ENCODE measurements at regions not wholly inside any gene's neighbourhood (a gene's known extent, or its start where the extent isn't known, plus 50 kb on each side); places are given as distances from the start of the nearest gene placed in this dataset.

DNA sequence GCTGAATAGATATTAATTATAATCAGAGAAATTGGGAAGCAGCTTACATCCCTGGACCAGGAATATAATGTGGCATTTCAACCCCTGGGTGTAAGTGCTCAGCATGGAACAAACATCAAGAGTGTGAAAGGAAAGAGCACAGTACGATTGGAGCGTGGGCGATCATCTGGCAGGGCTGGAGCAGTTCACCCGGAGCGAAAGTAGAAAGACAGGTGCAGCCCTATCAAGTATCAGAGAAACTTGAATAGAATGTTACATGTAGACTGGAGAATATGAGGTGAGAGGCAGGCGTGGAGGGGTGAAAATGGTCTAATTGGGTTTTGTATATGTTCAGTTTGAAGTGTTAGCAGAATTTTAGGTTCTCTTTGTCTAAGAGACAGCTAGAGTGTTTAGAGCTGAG, 303.0 kb downstream of the MDFIC start:
- no peak overlapping the region for H3K27ac ChIP-seq (ENCODE audit: low read depth, low read length)
- H4K5ac ChIP-seq (ENCODE audit: insufficient read length, low read depth, low read length), result no peak overlapping the region
- no peak overlapping the region for H3K18ac ChIP-seq (ENCODE audit: extremely low read depth, low read length)
- peaks cover 4 to 5% of the 10 kb centered on the region in 2 experiments for H4K20me1 ChIP-seq (replicated peaks in 1 of 2; ENCODE audit: control insufficient read depth in 1 of 2, insufficient read depth in 2 of 2, low read length in 2 of 2)
- H3K4me3 ChIP-seq (ENCODE audit: extremely low read depth in 1 of 4, insufficient read depth in 2 of 4, low read depth in 3 of 4, low read length in 4 of 4), result no peak overlapping the region
- peaks cover 37 to 80% (median 64%) of the 10 kb centered on the region in 4 experiments for H3K27me3 ChIP-seq (replicated peaks in 1 of 4; ENCODE audit: control insufficient read depth in 3 of 4, extremely low read depth in 1 of 4, insufficient read depth in 3 of 4, low read length in 3 of 4)
- H3K4ac ChIP-seq (replicated peaks; ENCODE audit: insufficient read length, low read depth, low read length), result no peak overlapping the region
- H3K79me1 ChIP-seq (ENCODE audit: low read depth, low read length), result no peaks in the 10 kb centered on the region
- POLR2A ChIA-PET (ENCODE audit: partially characterized antibody), result no interaction called here
- no peak overlapping the region for H2BK20ac ChIP-seq (ENCODE audit: low read length)
- H2BK120ac ChIP-seq (replicated peaks; ENCODE audit: low read depth, low read length), result no peak overlapping the region
- H3K4me2 ChIP-seq (ENCODE audit: insufficient read depth in 1 of 2, low read depth in 2 of 2, low read length in 2 of 2), result no peak overlapping the region
- no peak for DNase-seq (ENCODE audit: low read depth in 1 of 2, low spot score in 2 of 2)
- no peak overlapping the region for H3K23ac ChIP-seq (ENCODE audit: insufficient read length)
- H2BK12ac ChIP-seq (ENCODE audit: low read depth, low read length), result no peak overlapping the region
- H3K9me3 ChIP-seq (ENCODE audit: insufficient read depth in 2 of 2, low read depth in 1 of 2, low read length in 1 of 2), result no peaks in the 10 kb centered on the region
- H3K56ac ChIP-seq (replicated peaks; ENCODE audit: insufficient read length, low read depth, low read length), result no peak overlapping the region
- no peak overlapping the region for H2AFZ ChIP-seq (ENCODE audit: low read length)
- H4K91ac ChIP-seq (replicated peaks; ENCODE audit: insufficient read length, low read length), result no peak overlapping the region
- peaks cover 3 to 8% (median 4%) of the 10 kb centered on the region in 4 experiments; a peak in 5 of 7 replicates for H3K4me1 ChIP-seq (replicated peaks in 1 of 4; ENCODE audit: control insufficient read depth in 3 of 4, insufficient read depth in 4 of 4, low read length in 3 of 4)
- no peak overlapping the region for H2BK5ac ChIP-seq (ENCODE audit: low read depth, low read length)
- H3K36me3 ChIP-seq (ENCODE audit: control insufficient read depth in 2 of 4, insufficient read depth in 4 of 4, low read length in 3 of 4), result no peaks in the 10 kb centered on the region
- no peak overlapping the region for H3K9ac ChIP-seq (replicated peaks in 1 of 4; ENCODE audit: extremely low read depth in 1 of 4, low read depth in 3 of 4, low read length in 3 of 4)
- no peaks in the 10 kb centered on the region for H3K79me2 ChIP-seq (ENCODE audit: control insufficient read depth in 1 of 2, insufficient read depth in 2 of 2, low read length in 2 of 2)
- no peaks in the 10 kb centered on the region for H3K23me2 ChIP-seq (ENCODE audit: low read depth, low read length)
- CTCF ChIA-PET (ENCODE audit: partially characterized antibody), result interaction anchor here (0.9 to 1.7 kb wide), 2 partner anchors 8 to 747 kb away, joined by 4 to 7 read pairs; no protein-coding TSS in a partner anchor
- 73% methylated on average over 6 of the region's 6 CpGs; no CpG with 5 or more reads in 1 of the 2 experiments for WGBS, 2 experiments (ENCODE audit: extremely low coverage in 1 of 2, insufficient coverage in 1 of 2, insufficient read length in 1 of 2, insufficient replicate concordance in 2 of 2, low coverage in 1 of 2, low lambda C conversion rate in 2 of 2, missing lambda C conversion rate in 1 of 2)
- FAIRE-seq, result no peak
- H2AK5ac ChIP-seq (ENCODE audit: low read depth, low read length), result no peak overlapping the region
- no peak overlapping the region for H2BK15ac ChIP-seq (ENCODE audit: low read length)
- H4K8ac ChIP-seq (ENCODE audit: extremely low read depth, insufficient read depth, low read length), result no peak overlapping the region; the same call in 1 of the 2 replicates
- no peak overlapping the region for H3K14ac ChIP-seq (ENCODE audit: insufficient read length)
- TF ChIP-seq, protein P1, sequence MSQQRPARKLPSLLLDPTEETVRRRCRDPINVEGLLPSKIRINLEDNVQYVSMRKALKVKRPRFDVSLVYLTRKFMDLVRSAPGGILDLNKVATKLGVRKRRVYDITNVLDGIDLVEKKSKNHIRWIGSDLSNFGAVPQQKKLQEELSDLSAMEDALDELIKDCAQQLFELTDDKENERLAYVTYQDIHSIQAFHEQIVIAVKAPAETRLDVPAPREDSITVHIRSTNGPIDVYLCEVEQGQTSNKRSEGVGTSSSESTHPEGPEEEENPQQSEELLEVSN (IDR thresholded peaks at IDR 0.05), result no peak
- TF ChIP-seq SIRT6 (IDR thresholded peaks at IDR 0.05; ENCODE audit: low read length) (no peak), MAFK (IDR thresholded peaks at IDR 0.05; ENCODE audit: low read depth, low read length) (no peak), PHF8 (conservative IDR thresholded peaks at IDR 0.05; ENCODE audit: low read depth, low read length) (no peak), TAF7 (optimal IDR thresholded peaks at IDR 0.05; ENCODE audit: borderline replicate concordance, low read depth, low read length) (no peak), JUND (IDR thresholded peaks at IDR 0.05; ENCODE audit: low read length) (no peak), CEBPB (IDR thresholded peaks at IDR 0.05; ENCODE audit: low read depth, low read length) (no peak), HDAC2 (IDR thresholded peaks at IDR 0.05; ENCODE audit: borderline replicate concordance in 1 of 2, low read depth in 2 of 2, low read length in 2 of 2) (no peak), TCF12 (IDR thresholded peaks at IDR 0.05; ENCODE audit: low read depth, low read length) (no peak), KDM1A (IDR thresholded peaks at IDR 0.05; ENCODE audit: borderline replicate concordance, low read length) (no peak), SIN3A (conservative IDR thresholded peaks at IDR 0.05 in 1 of 2, IDR thresholded peaks at IDR 0.05 in 1 of 2; ENCODE audit: low read depth in 1 of 2, low read length in 2 of 2) (no peak), RXRA (IDR thresholded peaks at IDR 0.05; ENCODE audit: insufficient read depth, low read depth, low read length) (no peak)
- TF ChIP-seq, protein P2, sequence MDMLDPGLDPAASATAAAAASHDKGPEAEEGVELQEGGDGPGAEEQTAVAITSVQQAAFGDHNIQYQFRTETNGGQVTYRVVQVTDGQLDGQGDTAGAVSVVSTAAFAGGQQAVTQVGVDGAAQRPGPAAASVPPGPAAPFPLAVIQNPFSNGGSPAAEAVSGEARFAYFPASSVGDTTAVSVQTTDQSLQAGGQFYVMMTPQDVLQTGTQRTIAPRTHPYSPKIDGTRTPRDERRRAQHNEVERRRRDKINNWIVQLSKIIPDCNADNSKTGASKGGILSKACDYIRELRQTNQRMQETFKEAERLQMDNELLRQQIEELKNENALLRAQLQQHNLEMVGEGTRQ (IDR thresholded peaks at IDR 0.05; ENCODE audit: low read length), result no peak
